NCI-H2196 treated with DMSO at 0.1 percent for 48 hours (cell line): ENCODE measurements at regions not wholly inside any gene's neighbourhood (a gene's known extent, or its start where the extent isn't known, plus 50 kb on each side); places are given as distances from the start of the nearest gene placed in this dataset.
A peak's percentile ranks its signal among the peaks of the same experiment; 100 is the strongest.

Experiments
- DNase-seq: peaks from one replicate; lab custom pipeline; 2025; ENCODE audit not compliant: unreplicated experiment; lab: John Stamatoyannopoulos, UW

GRCh38 chr21:41633627-41634026, 125.7 kb upstream of the TMPRSS2 start:
- no peak for DNase-seq

- DNase-seq: peak; percentile 34
Observed at GRCh38 chr21:41632748-41633475, 125.0 kb upstream of the TMPRSS2 start.

- DNase-seq: peak; percentile 55
Observed at GRCh38 chr21:41631564-41632461, 123.9 kb upstream of the TMPRSS2 start.

- no peak for DNase-seq
Observed at GRCh38 chr21:41630917-41631316, 123.0 kb upstream of the TMPRSS2 start.

- no peak for DNase-seq
Observed at GRCh38 chr21:41630249-41630648, 122.3 kb upstream of the TMPRSS2 start.

GRCh38 chr21:41628256-41628655, 120.3 kb upstream of the TMPRSS2 start:
- no peak for DNase-seq

- DNase-seq: no peak
Observed at GRCh38 chr21:41627428-41627827, 119.5 kb upstream of the TMPRSS2 start.

GRCh38 chr21:41626021-41626420, 118.1 kb upstream of the TMPRSS2 start:
- no peak for DNase-seq

GRCh38 chr21:41625428-41625827, 117.5 kb upstream of the TMPRSS2 start:
- no peak for DNase-seq

GRCh38 chr21:41624674-41625310, 116.8 kb upstream of the TMPRSS2 start:
- no peak for DNase-seq

GRCh38 chr21:41623945-41624344, 116.0 kb upstream of the TMPRSS2 start:
- DNase-seq: no peak

- no peak for DNase-seq
Observed at GRCh38 chr21:41622831-41623548, 115.0 kb upstream of the TMPRSS2 start.

GRCh38 chr21:41622201-41622600, 114.2 kb upstream of the TMPRSS2 start:
- no peak for DNase-seq

GRCh38 chr21:41621513-41621912, 113.6 kb upstream of the TMPRSS2 start:
- no peak for DNase-seq

- DNase-seq: no peak
Observed at GRCh38 chr21:41620982-41621381, 113.0 kb upstream of the TMPRSS2 start.

GRCh38 chr21:41620541-41620940, 112.6 kb upstream of the TMPRSS2 start:
- no peak for DNase-seq

GRCh38 chr21:41616031-41616591, 108.2 kb upstream of the TMPRSS2 start:
- DNase-seq: no peak

GRCh38 chr21:41615613-41616012, 107.7 kb upstream of the TMPRSS2 start:
- DNase-seq: no peak

GRCh38 chr21:41614511-41614910, 106.6 kb upstream of the TMPRSS2 start:
- DNase-seq: no peak

GRCh38 chr21:41613533-41613909, 105.6 kb upstream of the TMPRSS2 start:
- DNase-seq: no peak
